ENCODE measurements at regions not wholly inside any gene's neighbourhood (a gene's known extent, or its start where the extent isn't known, plus 50 kb on each side); places are given as distances from the start of the nearest gene placed in this dataset.
"Not testable (repeated sequence)": the region's sequence is repeated elsewhere in the genome, so short reads cannot be mapped to it uniquely, and the experiment has no call there.

GRCh38 chrX:40530509-40530908 lies 50.3 kb upstream of the ATP6AP2 start:
- DNase-seq: no peak

- no peak for DNase-seq
Measured at GRCh38 chrX:40527543-40527942, 53.2 kb upstream of the ATP6AP2 start.

GRCh38 chrX:40526412-40526811 lies 54.4 kb upstream of the ATP6AP2 start:
- no peak for DNase-seq

- not testable (repeated sequence) for DNase-seq
Measured at GRCh38 chrX:40525901-40526300, 54.9 kb upstream of the ATP6AP2 start.

GRCh38 chrX:40524423-40524822 lies 56.3 kb upstream of the ATP6AP2 start:
- no peak for DNase-seq

GRCh38 chrX:40523852-40524251 lies 56.9 kb upstream of the ATP6AP2 start:
- DNase-seq: no peak

- DNase-seq: no peak
Measured at GRCh38 chrX:40521868-40522450, 58.8 kb upstream of the ATP6AP2 start.

GRCh38 chrX:40514376-40514775 lies 66.4 kb upstream of the ATP6AP2 start:
- no peak for DNase-seq

- no peak for DNase-seq
Measured at GRCh38 chrX:40513835-40514234, 66.9 kb upstream of the ATP6AP2 start.

GRCh38 chrX:40513012-40513411 lies 67.8 kb upstream of the ATP6AP2 start:
- DNase-seq: no peak

- DNase-seq: no peak
Measured at GRCh38 chrX:40511258-40511657, 69.5 kb upstream of the ATP6AP2 start.

- no peak for DNase-seq
Measured at GRCh38 chrX:40508560-40508959, 72.2 kb upstream of the ATP6AP2 start.

GRCh38 chrX:40506201-40506985 lies 74.4 kb upstream of the ATP6AP2 start:
- DNase-seq: no peak

GRCh38 chrX:40504801-40505605 lies 75.8 kb upstream of the ATP6AP2 start:
- no peak for DNase-seq

- no peak for DNase-seq
Measured at GRCh38 chrX:40503094-40503493, 77.7 kb upstream of the ATP6AP2 start.

- DNase-seq: no peak
Measured at GRCh38 chrX:40502688-40503087, 78.1 kb upstream of the ATP6AP2 start.

- DNase-seq: no peak
Measured at GRCh38 chrX:40501164-40501855, 79.5 kb upstream of the ATP6AP2 start.

- DNase-seq: no peak
Measured at GRCh38 chrX:40496728-40497127, 84.0 kb upstream of the ATP6AP2 start.

- no peak for DNase-seq
Measured at GRCh38 chrX:40495659-40496058, 85.1 kb upstream of the ATP6AP2 start.

- DNase-seq: no peak
Measured at GRCh38 chrX:40494005-40494404, 86.8 kb upstream of the ATP6AP2 start.

- DNase-seq: no peak
Measured at GRCh38 chrX:40488296-40488695, 92.5 kb upstream of the ATP6AP2 start.

- no peak for DNase-seq
Measured at GRCh38 chrX:40485973-40486372, 94.8 kb upstream of the ATP6AP2 start.

- DNase-seq: no peak
Measured at GRCh38 chrX:40485102-40485826, 95.5 kb upstream of the ATP6AP2 start.
